NB4 (cell line): ENCODE measurements at regions not wholly inside any gene's neighbourhood (a gene's known extent, or its start where the extent isn't known, plus 50 kb on each side); places are given as distances from the start of the nearest gene placed in this dataset.

Experiments
- MAX ChIP-seq: IDR thresholded peaks from 2 replicates; pipeline ENCODE4 v1.6.1; 2011; ENCODE audit warnings: low read depth, low read length
- POLR2A ChIP-seq: IDR thresholded peaks from 2 replicates; pipeline ENCODE4 v1.6.1; 2011; ENCODE audit warnings: mild to moderate bottlenecking; ENCODE audit not compliant: insufficient read length; ENCODE audit errors: extremely low read depth
- TF ChIP-seq, protein P1 (sequence below): IDR thresholded peaks from one replicate; pipeline ENCODE4 v1.5.1; 2012; ENCODE audit warnings: low read depth, low read length

- TF ChIP-seq POLR2A (no peak), MAX (no peak)
- TF ChIP-seq, protein P1, sequence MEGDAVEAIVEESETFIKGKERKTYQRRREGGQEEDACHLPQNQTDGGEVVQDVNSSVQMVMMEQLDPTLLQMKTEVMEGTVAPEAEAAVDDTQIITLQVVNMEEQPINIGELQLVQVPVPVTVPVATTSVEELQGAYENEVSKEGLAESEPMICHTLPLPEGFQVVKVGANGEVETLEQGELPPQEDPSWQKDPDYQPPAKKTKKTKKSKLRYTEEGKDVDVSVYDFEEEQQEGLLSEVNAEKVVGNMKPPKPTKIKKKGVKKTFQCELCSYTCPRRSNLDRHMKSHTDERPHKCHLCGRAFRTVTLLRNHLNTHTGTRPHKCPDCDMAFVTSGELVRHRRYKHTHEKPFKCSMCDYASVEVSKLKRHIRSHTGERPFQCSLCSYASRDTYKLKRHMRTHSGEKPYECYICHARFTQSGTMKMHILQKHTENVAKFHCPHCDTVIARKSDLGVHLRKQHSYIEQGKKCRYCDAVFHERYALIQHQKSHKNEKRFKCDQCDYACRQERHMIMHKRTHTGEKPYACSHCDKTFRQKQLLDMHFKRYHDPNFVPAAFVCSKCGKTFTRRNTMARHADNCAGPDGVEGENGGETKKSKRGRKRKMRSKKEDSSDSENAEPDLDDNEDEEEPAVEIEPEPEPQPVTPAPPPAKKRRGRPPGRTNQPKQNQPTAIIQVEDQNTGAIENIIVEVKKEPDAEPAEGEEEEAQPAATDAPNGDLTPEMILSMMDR: no peak
Observed at GRCh38 chrX:27251369-27251768, 211.8 kb downstream of the PPP4R3C start.
